ENCODE measurements at regions not wholly inside any gene's neighbourhood (a gene's known extent, or its start where the extent isn't known, plus 50 kb on each side); places are given as distances from the start of the nearest gene placed in this dataset.
"Not testable (repeated sequence)": the region's sequence is repeated elsewhere in the genome, so short reads cannot be mapped to it uniquely, and the experiment has no call there.

- TF ChIP-seq CTCF (IDR thresholded peaks at IDR 0.05; ENCODE audit: insufficient read depth, low read length, poor library complexity, severe bottlenecking); EZH2phosphoT487 (conservative IDR thresholded peaks at IDR 0.05; ENCODE audit: low read length): not testable (repeated sequence)
Measured at GRCh38 chr4:1580692-1581012, 103.5 kb downstream of the FAM53A start.
